ENCODE measurements at regions not wholly inside any gene's neighbourhood (a gene's known extent, or its start where the extent isn't known, plus 50 kb on each side); places are given as distances from the start of the nearest gene placed in this dataset.
A peak's percentile ranks its signal among the peaks of the same experiment; 100 is the strongest.
"Not testable (repeated sequence)": the region's sequence is repeated elsewhere in the genome, so short reads cannot be mapped to it uniquely, and the experiment has no call there.

DNA sequence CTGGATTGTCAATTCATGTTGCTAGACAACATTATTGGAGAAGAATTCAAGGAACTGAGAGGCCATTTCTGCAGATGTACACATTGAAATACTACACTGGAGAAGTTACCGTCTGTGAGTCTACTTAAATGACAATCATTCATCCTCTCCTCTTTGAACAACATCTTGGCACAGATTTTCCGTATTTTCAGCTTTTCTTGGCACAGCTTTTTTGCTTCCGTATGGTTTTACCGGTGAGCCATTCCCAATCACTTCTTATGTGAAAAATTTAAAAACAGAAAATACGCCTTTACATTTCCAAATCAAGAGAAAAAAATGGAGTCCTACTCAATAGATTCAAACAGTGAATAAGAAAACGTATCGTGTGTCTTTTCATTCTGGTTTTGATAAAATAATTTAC lies 1493.7 kb downstream of the AMY1C start:
- DNase-seq, result peak in 1 of 2 experiments; percentile 20

DNA sequence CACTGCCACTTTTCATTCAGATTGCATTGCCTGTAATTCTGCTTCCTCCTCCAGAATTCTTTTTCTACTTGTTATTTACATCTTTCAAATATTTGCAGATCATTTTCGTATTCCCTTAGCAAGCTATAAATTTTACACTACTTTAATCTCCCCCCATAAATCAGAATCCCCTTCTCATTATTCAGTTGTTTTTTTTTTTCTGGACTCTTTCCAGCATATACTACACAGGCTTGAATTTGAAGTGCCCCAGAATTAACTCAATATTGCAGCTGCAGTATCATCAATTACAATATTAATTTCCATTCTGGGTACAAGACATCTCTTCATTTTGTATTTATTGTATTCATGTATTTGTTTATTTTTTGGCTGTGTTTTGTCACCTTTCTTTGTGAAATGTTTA lies 1494.3 kb downstream of the AMY1C start:
- peak; percentile 62 to 72 for DNase-seq

DNA sequence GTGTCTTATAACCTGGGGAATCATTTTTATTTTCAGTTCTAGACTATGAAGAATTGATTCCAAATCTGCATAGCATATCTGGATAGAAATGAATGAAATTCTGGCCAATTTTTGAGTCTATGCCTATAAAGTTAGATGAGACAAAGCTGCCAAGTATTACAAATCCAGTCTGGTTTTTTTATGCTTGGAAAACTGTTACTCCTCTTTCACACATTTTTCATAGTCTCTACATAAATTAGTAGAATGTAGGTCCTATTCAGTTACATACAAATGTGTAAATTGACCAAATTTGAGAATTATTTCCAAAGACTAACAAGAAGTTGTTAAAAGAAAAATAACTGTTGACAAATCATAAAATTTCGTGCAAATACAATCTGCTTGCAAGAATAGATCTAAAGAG lies 1505.2 kb downstream of the AMY1C start:
- no peak for DNase-seq

DNA sequence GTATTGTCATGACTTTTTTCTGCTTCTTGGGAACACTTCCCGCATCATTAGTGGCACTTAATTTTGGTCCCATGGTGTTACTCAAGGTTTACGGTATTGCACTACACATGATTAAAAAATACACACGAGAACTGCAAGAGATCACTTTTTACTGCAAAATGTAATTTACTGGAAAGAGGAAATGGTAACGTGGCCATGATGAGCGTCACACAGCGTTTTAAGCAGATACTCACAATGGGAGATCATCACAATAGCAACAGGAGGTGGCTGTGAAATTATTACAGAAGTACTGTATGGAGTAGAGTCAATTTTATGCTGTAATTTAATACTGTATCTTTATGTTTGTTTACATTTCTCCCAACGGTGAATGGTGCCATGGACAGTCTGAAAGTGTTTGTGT lies 1510.3 kb downstream of the AMY1C start:
- DNase-seq, result peak; percentile 41 to 85

DNA sequence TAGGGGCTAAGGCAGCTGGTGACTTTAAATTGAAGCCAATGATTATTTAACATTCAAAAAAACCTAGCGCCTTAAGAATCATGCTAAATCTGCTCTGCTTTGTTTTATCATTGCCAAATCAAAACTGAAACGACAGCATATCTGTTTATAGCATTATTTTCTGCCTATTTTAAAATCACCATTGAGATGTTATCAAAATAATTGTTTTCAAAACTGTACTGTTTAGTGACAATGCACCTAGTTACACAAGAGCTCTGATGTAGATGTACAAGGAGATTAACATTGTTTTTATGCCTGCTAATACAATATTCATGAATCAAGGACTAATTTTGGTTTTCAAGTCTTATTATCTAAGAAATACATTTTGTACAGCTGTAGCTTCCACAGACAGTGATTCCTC lies 1521.3 kb downstream of the AMY1C start:
- DNase-seq, result no peak

DNA sequence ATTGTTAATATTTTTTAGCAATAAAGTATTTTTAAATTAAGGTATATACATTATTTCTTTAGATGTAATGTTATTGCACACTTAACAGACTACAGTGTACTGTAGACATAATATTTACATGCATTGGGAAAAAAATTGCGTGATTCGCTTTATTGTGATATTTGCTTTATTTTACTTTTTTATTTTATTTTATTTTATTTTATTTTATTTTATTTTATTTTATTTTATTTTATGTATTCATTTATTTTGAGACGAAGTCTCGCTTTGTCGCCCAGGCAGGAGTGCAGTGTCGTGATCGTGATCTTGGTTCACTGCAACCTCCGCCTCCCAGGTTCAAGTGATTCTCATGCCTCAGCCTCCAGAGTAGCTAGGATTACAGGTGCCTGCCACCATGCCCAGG lies 1522.7 kb downstream of the AMY1C start:
- not testable (repeated sequence) for DNase-seq

DNA sequence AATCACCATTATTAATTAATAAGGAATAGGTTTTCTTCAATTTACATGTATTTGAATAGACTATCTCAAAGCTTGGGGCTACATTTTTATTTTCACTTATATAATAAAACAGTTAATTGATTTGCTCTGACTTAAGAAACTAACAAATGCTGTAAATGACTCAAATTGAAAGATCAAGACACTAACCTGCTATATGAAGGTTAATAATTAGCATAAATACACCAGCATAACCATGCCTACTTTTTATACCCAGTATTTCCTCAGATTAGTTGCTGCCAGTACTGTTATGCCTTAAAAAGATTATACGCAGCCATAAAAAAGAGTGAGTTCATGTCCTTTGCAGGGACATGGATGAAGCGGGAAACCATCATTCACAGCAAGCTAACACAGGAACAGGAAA lies 1545.1 kb downstream of the AMY1C start:
- DNase-seq, result no peak

DNA sequence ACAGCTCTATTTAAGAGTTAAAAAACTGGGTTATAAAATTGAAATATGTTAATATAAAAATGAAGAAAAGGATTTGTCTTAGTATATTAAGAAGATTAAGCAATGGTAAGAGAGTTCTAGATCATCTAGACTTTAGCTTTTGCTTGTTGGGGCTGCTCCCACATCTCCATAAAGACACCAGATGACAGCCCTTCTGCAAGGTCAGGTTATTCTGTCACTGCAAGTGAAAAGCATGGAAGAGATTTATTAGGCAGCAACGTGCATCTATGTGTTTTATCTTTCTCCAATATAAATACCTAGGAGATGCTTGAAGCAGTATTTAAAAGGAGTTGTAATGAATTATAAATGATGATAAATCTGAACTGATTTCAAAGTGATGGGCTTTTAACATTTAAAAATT lies 1560.4 kb downstream of the AMY1C start:
- DNase-seq, result no peak

DNA sequence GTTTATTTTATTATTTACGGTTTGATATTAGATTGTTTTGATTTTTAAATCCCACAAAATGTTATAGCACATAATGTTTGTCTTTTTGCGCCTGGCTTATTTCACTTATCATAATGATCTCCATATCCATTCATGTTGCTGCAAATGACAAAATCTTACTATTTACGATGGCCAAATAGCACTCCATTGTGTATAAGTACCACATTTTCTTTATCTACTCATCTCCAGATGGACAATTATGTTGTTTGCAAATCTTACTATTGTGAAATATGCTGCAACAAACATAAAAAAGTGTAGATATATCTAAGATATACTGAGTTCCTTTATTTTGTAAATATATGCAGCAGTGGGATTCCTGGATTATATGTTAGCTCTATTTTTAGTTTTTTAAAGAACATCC lies 1568.3 kb downstream of the AMY1C start:
- no peak for DNase-seq

DNA sequence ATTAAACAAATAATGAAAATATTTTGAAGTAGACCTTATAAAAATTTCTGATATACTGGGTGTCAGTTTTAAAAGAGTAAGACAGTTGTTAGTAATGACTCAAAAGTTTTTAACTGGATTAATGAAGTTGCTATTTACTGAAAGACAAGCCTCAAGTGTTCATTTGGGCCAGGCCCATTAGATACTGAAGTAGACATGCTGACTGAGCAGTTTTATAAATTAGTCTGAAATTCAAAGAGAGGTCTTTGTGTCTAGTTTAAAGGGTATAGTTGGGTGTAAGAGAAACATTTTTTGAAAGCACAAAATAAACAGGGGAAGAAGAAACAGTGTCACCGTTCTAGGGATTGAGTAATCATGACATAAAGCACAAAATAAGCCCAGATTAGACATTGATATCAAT lies 1577.2 kb downstream of the AMY1C start:
- DNase-seq, result no peak

DNA sequence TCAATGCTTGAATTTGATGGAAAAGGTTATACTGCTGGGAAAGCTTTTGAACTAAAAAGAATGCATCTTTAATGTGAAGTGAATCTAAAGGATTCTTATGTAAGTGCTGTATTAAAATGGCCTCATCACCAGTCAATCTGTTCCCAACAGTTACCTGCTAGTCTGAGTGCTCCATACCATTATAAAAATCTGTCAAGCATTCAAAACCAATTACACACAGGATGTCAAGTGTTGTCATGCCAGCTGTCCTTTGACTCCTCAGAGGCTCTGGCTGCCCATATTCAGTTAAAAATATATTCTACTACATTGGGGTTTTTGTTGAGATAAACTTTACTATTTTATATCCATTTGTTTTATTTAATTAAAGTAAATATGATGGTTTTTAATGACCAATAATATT lies 1587.7 kb downstream of the AMY1C start:
- DNase-seq, result peak in 1 of 2 experiments; percentile 20

DNA sequence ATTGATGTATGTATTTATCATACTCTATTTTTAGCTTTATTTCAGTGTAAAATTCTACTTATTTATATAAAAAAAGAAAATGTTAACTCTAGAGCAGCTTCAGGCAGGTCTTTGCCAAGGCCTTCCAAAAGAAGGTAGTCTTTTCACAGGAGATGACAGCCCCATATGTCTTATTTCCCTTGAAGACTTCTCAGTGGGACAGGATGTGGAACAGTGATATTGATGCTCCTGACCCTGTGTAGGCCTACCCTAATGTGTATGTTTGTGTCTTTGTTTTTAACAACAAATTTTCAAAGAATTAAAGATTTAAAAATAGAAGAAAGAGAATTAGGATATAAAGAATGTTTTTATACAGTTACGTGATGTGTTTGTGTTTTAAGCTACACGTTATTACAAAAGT lies 1593.6 kb downstream of the AMY1C start:
- DNase-seq, result no peak

DNA sequence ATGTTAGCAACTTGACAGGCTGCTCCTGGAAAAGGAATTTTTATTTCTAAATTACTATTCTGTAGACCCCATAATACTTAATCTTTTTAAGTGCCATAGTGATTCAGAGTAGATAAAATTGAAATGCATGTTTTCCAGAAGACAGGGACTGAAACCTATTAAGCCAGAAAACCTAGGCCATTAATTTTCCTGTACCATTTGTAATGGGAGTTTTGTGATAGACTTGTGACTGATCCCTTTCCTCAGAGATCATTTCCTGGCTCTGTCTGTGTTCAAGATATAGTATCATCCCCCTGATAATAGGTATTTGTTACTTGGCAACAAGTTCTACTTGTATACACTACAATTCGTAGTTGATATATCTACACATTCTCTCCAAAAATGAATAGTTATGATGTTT lies 1609.8 kb downstream of the AMY1C start:
- DNase-seq, result no peak

DNA sequence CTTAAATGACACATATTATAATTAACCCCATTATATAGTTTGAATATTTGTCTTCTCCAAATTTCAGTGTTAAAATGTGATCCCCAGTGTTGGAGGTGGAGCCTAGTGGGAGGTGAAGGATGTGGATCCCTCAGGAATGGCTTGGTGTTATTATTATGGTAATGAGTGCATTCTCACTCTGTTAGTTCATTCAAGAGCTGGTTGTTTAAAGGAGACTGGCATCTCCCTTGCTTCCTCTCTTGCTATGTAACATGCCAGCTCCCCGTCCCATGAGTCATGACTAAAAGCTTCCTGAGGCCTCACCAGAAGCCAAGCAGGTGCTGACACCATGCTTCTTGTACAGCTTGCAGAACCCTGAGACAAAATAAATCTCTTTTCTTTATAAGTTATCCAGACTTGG lies 1612.7 kb downstream of the AMY1C start:
- DNase-seq, result no peak

DNA sequence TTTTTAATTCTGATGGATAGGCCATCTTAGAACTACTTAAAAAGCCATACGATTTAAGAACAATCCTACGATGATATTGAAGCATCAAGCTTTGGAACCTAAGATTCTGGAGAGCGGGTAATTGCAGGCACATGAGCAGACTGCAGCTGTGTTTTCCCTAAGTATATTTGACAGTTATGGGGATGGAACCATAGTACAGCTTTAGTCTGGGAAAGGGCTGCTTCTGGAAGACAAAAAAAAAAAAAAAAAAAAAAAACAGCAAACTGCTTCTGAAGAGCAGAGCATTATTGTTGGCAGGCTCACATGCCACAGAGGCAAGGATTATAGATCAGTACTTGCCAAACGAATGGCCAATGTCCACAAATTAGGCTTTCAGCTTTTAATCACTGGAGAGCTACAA lies 1618.7 kb downstream of the AMY1C start:
- DNase-seq, result peak; percentile 22 to 77

DNA sequence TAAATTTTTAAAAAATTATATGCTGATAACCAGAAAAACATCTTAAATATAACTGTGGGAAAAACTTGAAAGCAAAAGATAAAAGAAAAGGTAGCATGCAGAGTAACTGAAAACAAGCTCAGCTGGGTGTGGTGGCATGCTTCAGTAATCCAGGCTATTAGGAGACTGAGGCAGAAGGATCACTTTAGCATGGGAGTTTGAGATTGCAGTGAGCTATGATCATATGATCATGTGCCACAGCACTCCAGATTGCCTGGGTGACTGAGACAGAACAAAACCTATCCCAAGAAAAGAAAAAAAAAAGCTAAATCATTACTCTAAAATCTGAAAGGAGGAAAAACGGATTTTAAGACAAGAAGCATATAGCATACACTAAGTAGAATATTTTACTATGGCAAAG lies 1624.0 kb downstream of the AMY1C start:
- no peak for DNase-seq

DNA sequence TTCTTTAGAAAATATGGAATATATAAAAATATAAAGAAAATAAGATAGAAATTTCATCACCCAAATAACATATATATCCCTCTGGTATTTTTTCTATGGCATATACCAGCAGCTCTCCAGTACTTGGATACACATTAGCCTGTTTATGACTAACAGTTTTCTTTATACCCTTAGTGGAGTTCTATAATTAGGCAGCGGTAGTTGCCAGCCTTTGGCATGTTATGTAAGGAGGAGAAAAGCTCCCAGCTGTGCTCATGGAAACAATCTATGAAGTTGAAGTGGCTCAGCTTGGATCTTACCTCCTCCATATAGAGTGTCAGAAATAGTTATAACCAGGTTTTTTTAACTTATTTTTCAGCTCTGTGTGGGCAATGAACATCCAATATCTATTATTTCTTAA lies 1636.8 kb downstream of the AMY1C start:
- no peak for DNase-seq

DNA sequence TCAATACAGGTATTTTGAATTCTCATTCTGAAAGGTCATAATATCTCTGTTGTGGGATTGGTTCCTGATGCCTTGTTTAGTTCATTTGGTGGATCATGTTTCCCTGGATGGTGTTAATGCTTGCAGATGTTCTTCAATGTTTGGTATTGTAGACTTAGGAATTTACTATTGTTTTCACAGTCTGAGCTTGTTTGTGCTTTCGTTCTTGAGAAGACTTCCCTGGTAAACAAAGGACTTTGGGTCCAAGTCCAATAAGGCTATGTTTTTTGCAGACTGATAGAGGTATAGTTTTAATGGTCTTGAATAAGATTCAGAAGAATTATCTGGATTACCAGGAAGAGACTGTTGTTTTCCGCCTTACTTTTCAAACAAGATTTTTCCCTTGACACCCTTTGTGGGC lies 1646.3 kb downstream of the AMY1C start:
- DNase-seq, result no peak

DNA sequence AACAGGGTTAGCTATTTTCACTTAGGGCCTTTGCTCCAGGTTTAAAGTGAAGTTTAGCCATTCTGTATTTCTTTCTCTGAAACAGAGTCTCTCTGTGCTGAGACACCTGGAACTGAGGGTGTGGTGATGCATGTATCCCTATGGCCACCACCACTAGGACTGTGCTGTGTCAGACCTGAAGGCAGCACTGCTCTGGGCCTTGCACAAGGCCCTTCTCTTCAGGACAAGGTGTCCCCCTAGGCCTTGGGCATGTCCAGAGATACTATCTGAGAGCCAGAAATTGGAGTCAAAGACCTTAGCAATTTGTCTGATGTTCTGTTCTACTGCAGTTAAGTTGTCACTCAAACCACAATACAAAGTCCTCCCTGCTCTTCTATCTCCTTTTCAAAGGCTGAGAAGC lies 1649.2 kb downstream of the AMY1C start:
- DNase-seq, result no peak

DNA sequence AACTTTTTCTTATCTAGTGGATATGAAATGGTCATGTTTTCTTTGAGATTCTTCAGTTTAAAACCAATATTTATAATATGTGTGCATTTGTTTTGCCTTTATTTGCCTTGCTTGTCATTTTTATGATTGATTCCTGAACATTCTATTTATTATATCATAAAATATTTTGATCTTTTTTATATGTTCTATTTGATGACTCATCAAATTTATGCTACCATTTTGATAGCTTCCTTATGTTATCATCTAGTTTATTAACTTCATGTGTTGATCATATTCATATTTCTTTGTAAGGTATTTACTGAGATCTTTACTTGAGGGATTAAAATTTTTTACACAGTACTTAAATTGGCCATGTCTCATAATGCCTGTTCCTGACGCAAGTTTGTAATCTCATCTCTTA lies 1650.0 kb downstream of the AMY1C start:
- DNase-seq, result no peak

DNA sequence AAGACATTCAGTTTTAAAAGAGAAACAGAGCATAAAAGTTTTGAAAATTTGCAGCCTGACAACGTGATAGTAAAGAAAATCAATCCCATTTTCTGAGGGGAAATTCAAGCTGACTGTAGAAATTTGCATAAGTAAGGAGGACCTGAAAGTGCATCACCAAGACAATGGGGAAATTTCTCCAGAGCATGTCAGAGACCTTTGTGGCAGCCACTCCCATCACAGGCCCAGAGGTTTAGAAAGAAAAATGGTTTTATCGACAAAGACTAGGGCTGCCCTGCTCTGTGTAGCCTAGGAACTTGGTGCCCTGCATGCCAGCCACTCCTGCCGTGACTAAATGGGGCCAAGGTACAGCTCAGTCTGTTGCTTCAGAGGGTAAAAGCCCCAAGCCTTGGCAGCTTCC lies 1640.2 kb upstream of the PRMT6 start:
- DNase-seq, result no peak

DNA sequence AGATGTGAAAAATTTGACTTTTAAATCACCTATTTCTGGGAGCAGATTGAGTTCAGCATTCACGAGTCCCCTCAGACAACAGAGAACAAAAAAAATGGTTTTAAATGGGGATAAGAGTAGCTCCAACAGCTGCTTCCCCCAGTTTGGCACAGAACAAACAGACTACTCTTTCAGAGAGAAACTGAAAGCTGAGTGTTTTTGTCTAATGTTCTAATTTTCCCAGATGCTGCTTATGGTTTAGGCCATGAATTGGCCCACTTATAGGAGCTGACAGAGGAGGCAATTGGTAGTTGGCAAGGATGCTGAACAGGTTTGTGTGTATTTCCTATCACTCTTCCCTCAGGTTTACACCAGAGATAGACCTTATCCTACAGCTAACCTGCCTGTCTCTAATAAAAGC lies 1637.4 kb upstream of the PRMT6 start:
- DNase-seq, result peak; percentile 10 to 56

DNA sequence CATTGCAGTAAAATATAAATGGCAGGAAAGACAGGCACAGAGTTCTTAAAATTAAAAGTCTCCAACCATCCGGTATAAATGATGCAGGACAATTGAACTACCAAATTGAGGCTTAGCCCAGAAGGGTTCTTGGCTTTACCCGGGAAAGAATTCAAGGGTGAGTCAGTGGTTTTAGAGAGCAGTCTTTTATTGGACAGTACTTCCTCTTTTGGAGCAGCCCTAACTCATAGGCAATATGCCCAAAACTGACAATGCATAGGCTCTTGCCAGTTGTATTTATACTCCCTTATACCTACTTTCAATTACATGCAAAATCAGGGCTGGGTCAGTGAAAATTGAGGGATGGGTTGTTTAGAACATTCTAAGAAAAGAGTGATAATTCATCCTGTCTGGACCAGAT lies 1628.9 kb upstream of the PRMT6 start:
- no peak for DNase-seq

DNA sequence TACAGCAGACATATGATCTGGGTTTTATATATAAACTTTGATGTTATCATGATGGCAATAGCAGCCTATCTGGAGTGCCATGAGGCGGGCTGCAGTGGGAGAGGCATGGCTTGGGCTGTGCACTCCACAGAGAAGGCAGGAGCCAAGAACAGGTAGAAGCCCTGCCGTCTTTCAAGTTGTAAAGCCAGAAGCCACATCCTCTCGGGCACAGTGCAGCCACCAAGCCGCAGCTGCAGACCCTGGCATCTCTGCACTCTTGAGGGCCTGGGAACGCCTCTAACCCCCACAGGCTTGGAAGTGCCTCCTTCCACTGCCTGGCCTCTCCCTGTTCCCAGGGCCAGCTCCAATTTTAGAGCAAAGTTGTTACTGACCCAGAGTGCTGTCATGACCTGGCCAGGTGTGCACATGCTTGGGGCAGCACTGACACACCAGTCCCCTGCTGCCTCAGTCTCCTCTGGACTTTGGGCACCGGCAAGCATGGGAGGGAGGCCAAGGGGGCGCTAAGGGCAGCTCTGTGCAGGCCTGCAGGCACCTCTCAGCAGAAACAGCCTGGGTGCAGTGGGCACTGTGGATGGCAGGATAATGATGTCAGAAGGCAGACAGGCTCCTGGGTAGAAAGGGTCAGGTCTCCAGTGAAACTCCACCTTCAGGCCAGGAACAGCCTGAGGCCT lies 1619.8 kb upstream of the PRMT6 start:
- no peak for DNase-seq

DNA sequence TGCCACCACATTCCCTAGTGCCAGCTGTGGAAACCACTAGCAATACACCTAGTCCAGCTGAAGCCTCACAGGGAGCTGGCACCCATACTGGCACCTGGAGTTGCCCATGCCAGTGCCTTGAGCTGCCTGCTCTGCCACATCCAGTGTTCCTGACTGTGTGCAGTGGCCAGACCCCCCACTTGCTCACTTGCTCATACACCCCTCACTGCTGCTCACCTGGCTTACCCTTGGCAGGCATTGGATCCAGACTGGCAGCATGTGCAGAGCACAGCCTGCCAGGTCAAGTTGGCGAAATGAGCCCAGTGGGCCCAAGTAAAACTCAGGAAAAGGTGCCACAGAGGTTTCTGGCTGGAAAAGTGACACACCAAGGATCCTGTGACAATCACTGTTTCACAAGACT lies 1618.6 kb upstream of the PRMT6 start:
- DNase-seq, result no peak

DNA sequence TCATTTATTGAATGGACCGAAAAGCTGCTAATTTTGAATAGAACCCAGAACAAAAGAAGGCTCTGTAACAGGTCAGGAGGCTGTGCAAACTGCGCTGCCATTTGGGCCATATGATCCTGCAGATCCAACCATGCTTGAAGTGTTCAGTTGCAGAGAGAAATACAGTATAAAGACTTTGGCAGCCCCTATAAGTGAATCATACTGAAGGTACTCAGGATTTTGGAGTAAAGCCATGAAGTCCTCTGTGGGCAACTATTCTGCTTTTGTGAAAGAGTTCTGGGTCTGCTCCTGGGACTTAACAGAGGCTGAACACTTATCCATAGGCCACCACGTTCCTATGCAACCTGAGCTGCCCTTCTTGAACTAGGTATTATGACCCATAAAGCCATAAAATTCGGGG lies 1613.6 kb upstream of the PRMT6 start:
- DNase-seq, result no peak

All from NCI-H2081 (cell line).